ENCODE measurements at regions not wholly inside any gene's neighbourhood (a gene's known extent, or its start where the extent isn't known, plus 50 kb on each side); places are given as distances from the start of the nearest gene placed in this dataset.

GRCh38 chr3:127421943-127422662 is 134.3 kb upstream of the PRR20G start:
- H3K27me3 Mint-ChIP-seq = peaks cover 39% of the 10 kb centered on the region
- H3K9me3 Mint-ChIP-seq (ENCODE audit: insufficient read depth) = no peaks in the 10 kb centered on the region
- Histone ChIP-seq H3K27ac (ENCODE audit: low read length in 2 of 2) (no peak overlapping the region), H4K20me1 (ENCODE audit: control insufficient read depth, insufficient read depth, low read length, poor library complexity, severe bottlenecking) (no peaks in the 10 kb centered on the region), H3K27me3 (replicated peaks in 1 of 4; ENCODE audit: control extremely low read depth in 1 of 4, control insufficient read depth in 3 of 4, insufficient read depth in 4 of 4, low read length in 3 of 4) (peaks cover 0 to 8% (median 0%) of the 10 kb centered on the region in 4 experiments), H3K79me2 (ENCODE audit: control insufficient read depth, insufficient read depth, low read length) (no peaks in the 10 kb centered on the region), H3K36me3 (replicated peaks in 1 of 2; ENCODE audit: control extremely low read depth in 1 of 2, control insufficient read depth in 1 of 2, extremely low read depth in 1 of 2, insufficient read depth in 2 of 2, low read length in 1 of 2) (no peaks in the 10 kb centered on the region), H3K4me1 (ENCODE audit: control insufficient read depth in 2 of 2, insufficient read depth in 2 of 2, low read length in 2 of 2) (no peaks in the 10 kb centered on the region), H3K9ac (ENCODE audit: low read length) (no peak overlapping the region), H3K4me3 (ENCODE audit: control extremely low read depth in 1 of 5, extremely low read depth in 1 of 5, insufficient read depth in 1 of 5, low read depth in 2 of 5, low read length in 4 of 5) (no peak overlapping the region), H3K9me3 (ENCODE audit: control extremely low read depth in 1 of 3, control insufficient read depth in 2 of 3, insufficient read depth in 1 of 3, low read length in 2 of 3) (no peaks in the 10 kb centered on the region), H2AFZ (ENCODE audit: insufficient read depth, low read depth, low read length, poor library complexity, severe bottlenecking) (no peak overlapping the region), H3K4me2 (replicated peaks; ENCODE audit: low read depth, low read length, poor library complexity, severe bottlenecking) (no peak overlapping the region)
- TF ChIP-seq CTCF (IDR thresholded peaks at IDR 0.05) (no peak), EZH2 (IDR thresholded peaks at IDR 0.05; ENCODE audit: borderline replicate concordance, insufficient read depth, low read depth, low read length, poor library complexity, severe bottlenecking) (no peak)
- 79% methylated on average over 10 of the region's 10 CpGs for WGBS (ENCODE audit: insufficient coverage)
- H3K4me3 Mint-ChIP-seq = no peak overlapping the region
- ATAC-seq (ENCODE audit: low read depth) = no peak
- no peaks in the 10 kb centered on the region for H3K4me1 Mint-ChIP-seq
- no peak for DNase-seq
- POLR2A ChIA-PET = no interaction called here
- CTCF ChIA-PET = no interaction called here
- intact Hi-C loops (cut with micrococcal nuclease) = no loop called here
- no peak overlapping the region for H3K27ac Mint-ChIP-seq

- no peak overlapping the region for H3K9ac ChIP-seq (ENCODE audit: low read length)
- no peak overlapping the region for H2AFZ ChIP-seq (ENCODE audit: insufficient read depth, low read depth, low read length, poor library complexity, severe bottlenecking)
- Mint-ChIP-seq H3K4me3 (no peak overlapping the region), H3K9me3 (ENCODE audit: insufficient read depth) (no peaks in the 10 kb centered on the region), H3K27ac (no peak overlapping the region), H3K4me1 (no peaks in the 10 kb centered on the region), H3K27me3 (peaks cover 40% of the 10 kb centered on the region)
- H4K20me1 ChIP-seq (ENCODE audit: control insufficient read depth, insufficient read depth, low read length, poor library complexity, severe bottlenecking) = no peaks in the 10 kb centered on the region
- peaks cover 0 to 6% (median 2%) of the 10 kb centered on the region in 4 experiments for H3K27me3 ChIP-seq (replicated peaks in 1 of 4; ENCODE audit: control extremely low read depth in 1 of 4, control insufficient read depth in 3 of 4, insufficient read depth in 4 of 4, low read length in 3 of 4)
- TF ChIP-seq CTCF (IDR thresholded peaks at IDR 0.05) (no peak), EZH2 (IDR thresholded peaks at IDR 0.05; ENCODE audit: borderline replicate concordance, insufficient read depth, low read depth, low read length, poor library complexity, severe bottlenecking) (no peak)
- H3K4me2 ChIP-seq (replicated peaks; ENCODE audit: low read depth, low read length, poor library complexity, severe bottlenecking) = no peak overlapping the region
- ChIA-PET CTCF (no interaction called here), POLR2A (no interaction called here)
- whole genome bisulfite sequencing (ENCODE audit: insufficient coverage) = 39% methylated on average over 6 of the region's 7 CpGs
- H3K36me3 ChIP-seq (replicated peaks in 1 of 2; ENCODE audit: control extremely low read depth in 1 of 2, control insufficient read depth in 1 of 2, extremely low read depth in 1 of 2, insufficient read depth in 2 of 2, low read length in 1 of 2) = no peaks in the 10 kb centered on the region
- H3K9me3 ChIP-seq (ENCODE audit: control extremely low read depth in 1 of 3, control insufficient read depth in 2 of 3, insufficient read depth in 1 of 3, low read length in 2 of 3) = no peaks in the 10 kb centered on the region
- H3K4me3 ChIP-seq (ENCODE audit: control extremely low read depth in 1 of 5, extremely low read depth in 1 of 5, insufficient read depth in 1 of 5, low read depth in 2 of 5, low read length in 4 of 5) = no peak overlapping the region
- no peak for DNase-seq
- no peak for ATAC-seq (ENCODE audit: low read depth)
- H3K79me2 ChIP-seq (ENCODE audit: control insufficient read depth, insufficient read depth, low read length) = no peaks in the 10 kb centered on the region
- H3K4me1 ChIP-seq (ENCODE audit: control insufficient read depth in 2 of 2, insufficient read depth in 2 of 2, low read length in 2 of 2) = no peaks in the 10 kb centered on the region
- no peak overlapping the region for H3K27ac ChIP-seq (ENCODE audit: low read length in 2 of 2)
- intact Hi-C loops (cut with micrococcal nuclease) = no loop called here
Observed at GRCh38 chr3:127420829-127421228, 133.0 kb upstream of the PRR20G start.
